LNCaP clone FGC (cell line): ENCODE measurements at regions not wholly inside any gene's neighbourhood (a gene's known extent, or its start where the extent isn't known, plus 50 kb on each side); places are given as distances from the start of the nearest gene placed in this dataset.
"Not testable (repeated sequence)": the region's sequence is repeated elsewhere in the genome, so short reads cannot be mapped to it uniquely, and the experiment has no call there.

Experiments used
- DNase-seq: peaks from one replicate; pipeline ENCODE4 v3.0.0-alpha.2; 2011; ENCODE audit warnings: low read depth
- H3K4me3 ChIP-seq: 2 replicates; pipeline ENCODE4 v1.5.1; 2011; ENCODE audit warnings: mild to moderate bottlenecking, low read depth, low read length, control low read depth
- CTCF ChIP-seq: IDR thresholded peaks from 2 replicates; pipeline ENCODE4 v1.5.1; 2012; ENCODE audit warnings: mild to moderate bottlenecking; ENCODE audit not compliant: control insufficient read depth, insufficient read depth; ENCODE audit errors: extremely low read depth

DNA sequence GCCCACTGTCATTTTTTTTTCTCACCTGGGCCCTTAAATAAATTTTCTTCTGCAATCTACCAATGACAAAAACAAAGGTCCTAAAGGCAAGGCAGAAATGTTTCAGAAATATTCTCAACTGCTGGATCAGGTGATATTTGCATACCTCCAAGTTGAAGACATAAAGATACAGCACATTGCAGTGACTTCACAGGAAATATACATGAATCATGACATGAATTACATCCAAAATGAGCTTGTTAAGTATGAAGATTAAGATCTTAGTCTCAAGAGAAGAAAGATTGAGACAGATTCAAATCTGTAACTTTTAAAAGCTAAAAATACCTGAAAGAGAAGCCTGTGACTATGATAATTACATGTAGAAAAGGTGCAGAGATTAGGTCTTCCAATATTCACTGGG lies 207.8 kb downstream of the SIPA1L2 start:
- DNase-seq, result peak; percentile 31
- H3K4me3 ChIP-seq, result no peak overlapping the region
- no peak for TF ChIP-seq CTCF

DNA sequence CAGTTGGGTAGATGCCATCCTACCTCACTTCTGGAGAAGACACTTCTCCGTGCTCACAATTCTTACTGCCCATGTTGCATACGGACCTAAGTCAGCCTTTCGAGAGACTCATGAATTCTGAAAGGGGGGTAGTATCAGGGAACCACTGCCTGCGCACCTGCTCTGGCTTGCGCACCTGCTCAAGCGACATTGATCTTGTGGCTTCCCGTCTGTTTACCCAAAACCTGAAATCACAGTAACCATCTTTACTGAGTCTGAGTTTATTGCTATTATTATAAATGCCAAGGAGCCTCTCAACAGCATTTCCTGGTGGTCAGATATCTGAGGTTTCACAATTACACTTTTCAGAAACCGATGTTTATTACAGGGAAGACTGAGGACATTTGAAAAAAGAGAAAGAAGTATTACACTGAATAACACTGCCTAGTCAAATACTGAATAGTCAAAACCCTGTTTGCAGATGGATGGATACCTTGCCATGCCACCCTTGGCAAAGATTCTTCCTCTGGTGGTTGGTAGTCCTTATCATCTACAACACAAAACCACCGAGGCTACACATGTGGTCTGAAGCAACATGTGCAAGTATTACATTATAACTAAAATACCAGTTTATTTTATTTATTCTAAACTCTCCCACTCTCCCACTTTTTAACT lies 208.7 kb downstream of the SIPA1L2 start:
- peak; percentile 59 for DNase-seq
- H3K4me3 ChIP-seq, result no peak overlapping the region
- TF ChIP-seq CTCF, result no peak

GRCh38 chr1:232417636-232418248 lies 212.2 kb downstream of the SIPA1L2 start:
- no peak for DNase-seq
- no peak for TF ChIP-seq CTCF

GRCh38 chr1:232416026-232416568 lies 213.8 kb downstream of the SIPA1L2 start:
- TF ChIP-seq CTCF, result no peak
- no peak for DNase-seq
- no peak overlapping the region for H3K4me3 ChIP-seq

More at GRCh38 chr1:232417636-232418248, 212.2 kb downstream of the SIPA1L2 start:
- H3K4me3 ChIP-seq, result no peak overlapping the region

GRCh38 chr1:232415481-232415880 lies 214.5 kb downstream of the SIPA1L2 start:
- H3K4me3 ChIP-seq, DNase-seq: not testable (repeated sequence)

DNA sequence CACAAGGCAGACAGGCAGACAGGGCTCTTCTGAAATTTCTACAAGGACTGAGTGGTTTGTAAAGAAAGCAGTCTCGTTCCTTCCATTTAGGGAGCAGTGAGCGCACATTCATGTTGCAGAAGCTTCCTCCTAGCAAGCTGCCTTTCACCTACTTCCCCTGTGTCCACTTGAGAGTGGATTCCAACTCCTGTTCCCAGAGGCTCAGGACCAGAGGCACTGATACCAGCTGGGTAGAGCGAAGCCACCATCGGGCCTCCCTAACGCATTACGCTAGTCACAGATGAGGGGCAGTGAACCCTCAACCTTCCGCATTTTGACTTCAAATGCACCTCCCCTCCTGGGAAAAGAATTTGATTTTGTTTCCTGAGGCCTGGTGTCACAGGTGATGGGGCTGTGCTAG lies 215.8 kb downstream of the SIPA1L2 start:
- no peak overlapping the region for H3K4me3 ChIP-seq
- TF ChIP-seq CTCF, result no peak
- DNase-seq, result no peak

DNA sequence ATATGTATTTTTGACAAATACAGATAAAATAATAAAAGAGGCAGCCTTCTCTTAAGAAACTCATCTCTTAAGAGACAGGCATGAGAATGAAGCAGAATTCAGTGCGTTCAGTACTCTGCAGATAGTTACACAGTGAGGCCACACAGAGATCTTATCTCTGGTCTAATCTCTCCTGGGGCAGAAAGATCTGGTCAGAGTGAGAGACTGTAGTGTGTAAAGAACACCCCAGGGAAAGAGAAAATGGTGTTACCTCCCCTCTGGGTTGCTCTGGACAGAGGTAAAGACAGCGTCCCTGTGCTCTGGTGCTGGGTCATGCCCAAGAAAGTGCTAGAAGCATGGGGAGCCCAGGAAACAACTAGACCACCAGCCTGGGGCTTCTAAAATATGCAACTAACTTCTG lies 216.3 kb downstream of the SIPA1L2 start:
- TF ChIP-seq CTCF, result no peak
- H3K4me3 ChIP-seq, result no peak overlapping the region
- no peak for DNase-seq
